Activated T-cell treated with anti-CD3 and anti-CD28 coated beads for 1 hour (primary cell): ENCODE measurements at regions not wholly inside any gene's neighbourhood (a gene's known extent, or its start where the extent isn't known, plus 50 kb on each side); places are given as distances from the start of the nearest gene placed in this dataset.

Experiments
- DNase-seq: peaks from one replicate; pipeline ENCODE4 v3.0.0-alpha.2; 2020; ENCODE audit warnings: low read depth

DNA sequence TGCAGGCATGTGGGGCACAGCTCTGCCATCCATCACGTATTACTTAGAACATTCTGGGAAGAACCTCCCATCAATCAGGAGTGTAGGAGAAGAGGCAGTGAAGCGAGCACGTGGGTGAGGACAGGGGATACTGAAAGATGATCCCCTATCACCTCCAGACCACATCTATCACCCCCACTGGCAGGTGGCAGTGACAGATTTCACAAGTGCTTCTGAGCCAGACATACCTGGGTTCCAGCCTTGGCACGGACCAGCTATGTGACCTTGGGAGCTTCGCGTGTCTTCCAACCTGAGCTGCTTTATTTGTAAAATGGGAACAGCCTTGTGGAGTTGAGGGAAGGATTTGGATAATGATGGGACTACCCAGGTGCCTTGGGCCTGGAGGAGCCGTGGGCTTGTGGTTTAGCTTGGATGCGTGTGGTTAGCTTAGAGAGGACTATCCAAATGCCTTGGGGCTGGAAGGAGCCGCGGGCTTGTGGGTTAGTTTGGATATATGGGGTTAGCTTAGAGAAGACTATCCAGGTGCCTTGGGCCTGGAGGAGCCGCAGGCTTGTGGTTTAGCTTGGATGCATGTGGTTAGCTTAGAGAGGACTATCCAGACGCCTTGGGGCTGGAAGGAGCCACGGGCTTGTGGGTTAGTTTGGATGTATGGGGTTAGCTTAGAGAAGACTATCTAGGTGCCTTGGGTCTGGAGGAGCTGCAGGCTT, 206.4 kb downstream of the ENGASE start:
- DNase-seq: no peak

DNA sequence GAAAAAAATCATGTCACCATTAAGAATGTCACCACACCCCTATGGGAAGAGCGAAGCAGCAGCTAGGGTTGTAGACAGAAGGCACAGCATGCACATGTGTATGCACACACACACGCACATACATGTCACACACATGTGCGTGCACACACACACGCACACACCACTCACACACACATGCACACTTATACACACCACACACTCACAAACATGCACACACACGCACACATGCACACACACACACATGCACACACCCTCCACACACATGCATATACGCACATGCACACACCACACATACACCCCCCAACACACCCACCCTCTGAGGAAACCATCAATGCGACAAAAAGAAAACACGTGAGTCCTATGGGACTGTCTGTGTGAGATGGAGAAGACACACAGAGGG, 205.4 kb downstream of the ENGASE start:
- no peak for DNase-seq

DNA sequence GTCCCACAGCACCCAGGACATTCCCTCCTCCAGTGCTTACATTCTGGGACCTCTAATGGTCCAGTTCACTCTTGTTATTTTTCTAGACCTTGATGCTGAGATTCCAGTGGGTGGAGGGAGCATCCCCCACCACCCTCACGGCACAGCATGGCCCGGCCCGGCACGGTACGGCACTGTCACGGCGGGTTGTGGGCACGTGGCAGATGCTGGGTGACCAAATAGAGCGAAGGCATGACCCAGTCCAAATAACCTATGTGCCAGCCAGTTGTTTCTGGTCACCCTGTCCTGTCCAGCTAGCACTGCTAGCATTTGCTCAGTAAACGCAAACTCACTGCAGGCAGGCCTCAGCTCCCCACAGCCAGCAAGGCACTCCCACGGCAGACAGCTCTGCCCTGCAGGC, 204.7 kb downstream of the ENGASE start:
- DNase-seq: no peak

DNA sequence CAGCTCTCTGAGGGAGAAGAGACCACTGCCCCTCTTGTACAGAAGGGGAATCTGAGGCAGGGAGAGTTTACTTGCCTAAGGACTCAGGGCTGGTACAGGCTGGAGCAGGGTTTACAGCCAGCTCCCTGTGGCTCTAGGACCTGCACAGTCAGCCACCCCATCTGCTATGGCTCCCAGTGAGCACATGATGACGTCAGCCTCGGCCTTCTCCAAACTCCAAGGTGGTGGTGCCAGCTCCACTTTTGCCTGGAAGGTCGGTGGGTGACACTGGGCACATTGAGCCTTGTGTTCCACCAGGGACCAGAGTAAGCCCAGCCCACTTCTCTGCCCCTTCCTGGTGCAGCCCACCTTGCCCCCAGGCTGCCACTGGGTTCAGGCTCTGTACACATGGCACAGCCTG, 202.2 kb downstream of the ENGASE start:
- no peak for DNase-seq

DNA sequence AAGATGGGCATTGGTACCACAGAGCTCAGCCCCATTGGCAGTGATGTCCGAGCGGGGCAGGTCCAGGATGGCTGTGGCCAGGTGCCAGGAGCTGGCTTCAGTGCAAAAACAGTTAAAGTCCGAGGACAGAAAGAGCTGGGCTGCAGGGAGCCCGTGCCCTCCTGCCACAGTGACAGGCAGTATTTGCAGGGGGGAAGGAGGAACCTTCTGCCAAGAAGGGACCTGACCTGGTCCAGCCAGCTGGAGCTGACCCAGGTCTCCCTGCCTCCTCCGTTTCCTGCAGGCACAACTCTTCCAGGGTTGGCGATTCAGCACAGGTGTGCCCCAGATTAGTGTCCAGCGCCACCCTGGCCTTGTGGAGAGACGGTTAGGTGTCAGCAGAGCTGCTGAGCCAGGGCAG, 199.0 kb downstream of the ENGASE start:
- DNase-seq: no peak

DNA sequence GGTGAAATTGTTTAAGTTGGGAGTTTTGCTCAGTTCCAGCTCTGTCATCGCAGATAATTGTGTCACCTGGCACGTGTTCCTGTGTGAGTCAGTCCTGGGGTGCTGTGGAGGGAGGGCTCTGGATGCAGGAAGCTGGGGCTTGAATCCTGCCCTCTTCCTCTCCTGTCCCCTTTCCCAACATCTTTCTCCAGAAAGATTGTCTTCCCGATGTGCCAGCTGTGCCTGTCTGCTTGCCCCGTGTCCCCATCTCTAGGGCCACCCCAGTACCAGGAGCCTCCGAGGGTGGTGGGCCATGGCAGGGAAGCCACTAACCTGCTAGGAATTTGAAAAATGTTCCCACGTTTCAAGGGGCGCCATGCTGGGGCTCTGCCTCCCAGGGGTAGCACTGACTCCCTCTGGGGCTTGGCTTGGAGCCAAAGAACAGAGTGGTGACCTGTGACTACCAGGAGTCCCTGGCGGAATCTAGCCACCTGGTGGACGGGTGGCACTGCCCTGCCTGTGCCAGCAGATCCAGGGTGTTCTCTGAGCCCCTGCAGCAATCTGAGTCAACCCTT, 198.1 kb downstream of the ENGASE start:
- no peak for DNase-seq

DNA sequence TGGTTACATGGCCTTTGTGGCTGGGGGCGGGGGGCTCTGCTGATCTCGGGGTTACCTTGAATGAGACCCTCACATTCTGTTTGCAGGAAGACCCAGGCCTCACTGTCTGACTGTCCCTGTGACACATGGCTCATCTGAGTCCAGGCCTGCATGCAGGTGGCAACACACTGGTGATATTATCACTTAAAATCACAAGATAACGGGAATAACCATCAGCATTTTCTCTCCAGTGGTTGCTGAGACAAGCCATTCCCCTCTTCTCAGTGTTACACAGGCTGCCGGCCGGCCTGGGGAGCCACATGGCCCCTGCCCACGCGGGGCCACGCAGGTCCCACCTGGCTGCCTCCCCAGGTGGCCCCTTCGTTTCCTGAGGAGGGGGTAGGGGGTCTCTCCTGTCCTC, 197.6 kb downstream of the ENGASE start:
- no peak for DNase-seq

DNA sequence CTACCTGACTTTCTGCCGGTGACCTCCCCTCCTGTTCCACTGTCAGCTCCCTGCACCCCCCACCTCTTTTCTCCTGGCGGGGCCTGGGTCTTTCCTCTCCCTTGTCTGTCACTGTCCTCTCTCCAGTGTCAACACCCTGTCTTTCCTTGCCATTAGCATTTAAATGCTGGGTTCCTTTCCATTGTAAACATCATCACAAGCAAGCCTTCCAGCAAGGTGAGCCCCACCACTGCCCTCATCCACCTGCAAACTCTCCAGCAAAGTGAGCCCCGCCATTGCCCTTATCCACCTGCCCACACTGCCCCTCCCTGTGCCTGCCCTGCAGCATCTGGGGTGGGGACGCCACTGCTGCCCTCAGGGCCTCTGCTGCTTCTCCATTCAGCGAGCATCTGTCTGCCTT, 195.0 kb downstream of the ENGASE start:
- DNase-seq: no peak

DNA sequence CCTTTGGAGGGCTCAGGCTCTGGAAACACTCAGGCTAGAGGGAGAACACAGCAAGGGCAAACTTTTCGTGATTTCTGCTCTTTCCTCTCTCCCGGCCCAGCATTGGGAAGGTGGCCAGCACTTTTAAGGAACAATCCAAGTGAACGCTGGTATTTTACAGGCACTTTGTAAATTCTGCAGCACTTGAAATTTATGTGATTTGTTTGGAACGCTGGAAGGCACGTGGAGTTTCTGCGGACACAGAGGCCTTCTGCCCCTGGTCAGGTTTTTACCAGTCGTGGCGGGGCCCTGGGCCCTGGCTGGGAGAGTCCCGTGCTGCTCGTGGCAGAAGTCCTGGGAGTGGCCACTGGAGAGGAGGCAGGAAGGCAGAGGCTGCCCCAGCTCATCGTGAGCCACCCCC, 188.6 kb downstream of the ENGASE start:
- no peak for DNase-seq

DNA sequence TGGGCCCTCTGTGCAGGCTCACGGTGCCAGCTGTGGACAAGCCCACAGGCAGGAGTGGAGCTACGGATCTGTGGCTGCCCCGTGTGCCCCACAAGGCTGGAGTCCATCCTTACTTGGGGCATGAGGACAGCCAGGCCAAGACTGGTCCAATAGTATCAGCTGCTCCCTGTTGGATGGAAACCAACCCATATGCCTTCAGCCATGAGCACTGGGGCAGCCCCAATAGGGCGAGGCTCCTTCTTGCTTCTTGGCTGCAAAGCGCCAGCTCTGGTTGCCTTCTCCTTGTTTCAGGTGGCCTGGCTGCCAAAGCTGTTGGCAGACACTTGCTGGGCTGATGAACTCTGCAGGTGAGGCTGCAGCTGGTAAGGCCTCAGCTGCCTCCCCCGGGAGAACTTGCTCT, 188.0 kb downstream of the ENGASE start:
- DNase-seq: no peak

DNA sequence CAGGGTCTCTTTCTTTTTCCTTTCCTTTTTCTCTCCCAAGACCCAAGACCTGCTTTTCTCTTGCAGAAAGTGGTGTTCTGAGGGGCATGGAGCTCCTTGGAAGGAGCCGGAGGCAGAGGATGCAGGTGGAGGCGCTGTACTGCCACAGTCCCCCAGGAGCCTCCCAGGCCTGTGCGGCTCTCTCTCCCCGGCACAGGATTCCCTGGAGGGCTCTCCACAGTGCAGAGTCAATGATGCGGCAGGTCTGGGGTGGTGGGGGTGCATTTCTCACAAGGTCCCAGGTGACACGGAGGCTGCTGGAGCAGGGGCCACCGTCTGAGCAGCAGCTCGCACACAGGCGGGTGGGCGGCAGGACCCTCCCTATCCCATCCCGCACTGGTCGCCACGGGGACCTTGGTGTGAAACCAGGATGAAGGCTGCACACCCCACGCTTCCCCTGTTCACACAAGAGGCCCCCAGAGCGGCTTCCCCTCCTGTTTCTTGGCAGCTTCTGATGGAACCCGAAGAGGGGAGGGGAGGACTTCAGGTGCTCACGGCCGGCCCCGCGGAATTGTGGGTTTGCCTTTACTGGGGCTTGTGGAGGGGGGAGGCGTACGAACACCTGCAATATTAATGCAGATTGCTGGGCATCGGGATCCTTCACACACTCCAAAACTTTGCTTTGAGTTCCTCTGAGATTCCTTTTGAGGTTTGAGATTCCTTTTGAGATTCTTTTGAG, 186.9 kb downstream of the ENGASE start:
- DNase-seq: no peak

DNA sequence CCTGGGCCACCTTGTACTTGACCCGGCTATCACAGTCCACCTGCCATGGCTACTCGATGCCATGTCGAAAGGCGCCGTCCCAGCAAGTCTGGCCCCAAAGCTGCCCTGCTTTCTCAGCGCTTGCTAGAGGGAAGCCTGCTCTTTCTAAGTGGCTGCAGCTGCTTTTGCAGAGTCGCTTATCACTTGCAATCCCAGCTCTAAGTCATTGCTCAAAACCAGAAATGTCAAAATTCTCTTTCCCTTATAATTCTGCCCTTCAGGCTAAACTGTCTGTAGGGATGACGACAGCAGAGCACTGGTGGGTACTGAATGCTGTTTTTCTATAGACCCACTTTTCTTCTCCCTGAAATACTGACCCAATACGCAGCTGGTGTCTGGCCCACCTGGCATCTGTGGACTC, 184.2 kb downstream of the ENGASE start:
- no peak for DNase-seq

DNA sequence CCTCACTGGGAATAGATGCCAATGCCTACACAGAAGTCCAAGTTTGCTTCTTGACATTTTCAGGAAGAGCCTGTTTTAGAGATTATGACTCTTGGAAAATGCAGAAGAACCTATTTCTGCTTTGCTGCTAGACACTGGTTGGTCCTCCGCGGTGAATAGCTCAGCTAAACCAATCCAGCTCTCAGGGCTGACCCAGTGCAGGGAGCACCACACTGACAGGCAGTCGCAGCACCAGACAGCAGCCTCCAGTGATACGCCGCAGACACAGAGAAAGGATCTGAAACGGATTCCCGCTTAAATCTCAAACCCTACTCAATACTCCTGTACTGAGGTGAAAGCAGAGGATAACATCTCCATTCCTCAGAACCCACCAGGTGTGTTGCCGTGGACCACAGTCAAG, 183.4 kb downstream of the ENGASE start:
- DNase-seq: no peak

DNA sequence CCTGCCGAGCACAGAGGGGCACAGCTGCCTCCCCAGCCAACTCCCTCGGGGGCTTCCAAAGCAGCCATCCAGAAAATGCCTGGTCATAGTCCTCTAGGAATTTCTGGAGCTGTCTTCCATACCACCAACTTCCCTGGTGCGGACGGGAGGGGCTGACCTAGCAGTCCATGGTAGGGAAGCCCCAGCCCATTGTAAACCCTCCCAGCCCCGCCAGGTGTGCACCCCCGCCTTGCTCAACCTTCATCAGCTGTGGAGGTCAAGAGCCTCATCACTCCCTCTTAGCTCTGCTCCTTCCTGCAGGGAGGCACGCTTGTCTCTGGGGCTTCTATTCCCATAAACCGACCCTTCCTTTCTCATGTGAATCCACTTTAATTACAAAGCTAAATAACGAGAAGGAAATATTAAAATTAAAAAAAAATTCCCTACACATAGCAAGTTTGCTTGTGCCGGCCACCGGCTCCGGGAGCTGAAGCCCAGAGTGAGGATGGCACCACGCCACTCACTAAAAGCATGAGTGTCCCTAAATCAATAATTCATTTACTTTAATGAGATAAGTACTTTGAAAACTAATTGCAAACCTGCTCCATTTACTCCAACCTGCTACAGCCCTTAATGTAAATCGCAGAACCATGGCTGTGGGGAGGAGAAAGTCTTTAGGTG, 181.4 kb downstream of the ENGASE start:
- no peak for DNase-seq

DNA sequence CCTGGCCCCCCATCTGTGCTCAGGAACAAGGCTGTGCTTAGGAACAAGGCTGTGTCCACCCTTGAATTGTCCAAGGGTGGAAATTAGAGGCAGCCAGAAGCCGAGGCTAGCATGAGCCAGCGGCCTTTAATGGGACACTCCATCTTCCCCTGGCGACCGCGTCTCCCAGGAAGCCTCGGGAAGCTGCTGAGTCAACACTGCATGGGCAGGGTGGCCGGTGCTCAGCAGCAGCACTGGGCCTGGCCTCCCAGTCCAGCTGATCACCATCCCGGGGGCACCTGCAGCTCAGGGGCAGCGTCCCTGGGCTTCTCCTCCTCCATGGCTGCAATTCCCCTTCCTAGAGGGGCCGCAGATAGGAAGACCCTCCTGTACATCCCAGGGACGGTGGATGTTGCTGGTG, 180.8 kb downstream of the ENGASE start:
- DNase-seq: no peak

DNA sequence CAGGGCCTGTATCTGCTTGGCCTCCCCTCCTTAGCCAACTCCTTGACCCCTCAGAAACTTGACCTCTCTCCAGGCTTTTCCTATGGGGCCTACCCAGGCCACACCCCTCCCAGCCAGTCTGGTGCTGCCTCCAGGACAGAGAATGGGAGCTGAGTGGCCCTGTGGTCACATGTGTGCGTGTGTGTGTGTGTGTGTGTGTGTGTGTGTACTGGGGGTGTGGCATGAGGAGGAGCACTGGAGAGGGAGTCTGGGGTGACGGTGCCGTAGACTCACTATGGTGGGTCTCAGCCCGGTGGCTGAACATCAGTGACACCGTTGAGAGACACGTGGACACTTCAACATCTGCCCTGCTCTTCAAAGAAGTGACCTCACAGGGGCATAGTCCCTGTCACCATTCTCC, 180.4 kb downstream of the ENGASE start:
- DNase-seq: no peak

DNA sequence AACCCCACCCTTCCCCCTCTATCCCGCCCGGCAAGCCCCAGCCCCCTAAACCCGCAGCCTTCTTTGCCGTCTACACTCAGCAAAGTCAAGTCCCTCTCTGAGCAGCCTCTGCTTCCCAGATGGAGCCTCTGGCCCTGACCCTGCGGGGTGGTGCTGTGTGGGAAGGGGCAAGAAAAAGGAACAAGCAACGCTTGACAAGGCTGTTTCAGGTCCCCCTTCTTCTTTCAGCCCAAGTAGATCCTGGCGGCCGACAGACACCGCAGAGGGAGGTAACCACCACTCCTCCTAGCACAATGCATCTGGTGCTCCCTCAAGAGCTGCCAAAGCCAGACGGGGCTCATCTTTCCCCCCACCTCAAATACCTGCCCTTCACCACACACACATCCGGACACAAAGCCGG, 178.3 kb downstream of the ENGASE start:
- no peak for DNase-seq

DNA sequence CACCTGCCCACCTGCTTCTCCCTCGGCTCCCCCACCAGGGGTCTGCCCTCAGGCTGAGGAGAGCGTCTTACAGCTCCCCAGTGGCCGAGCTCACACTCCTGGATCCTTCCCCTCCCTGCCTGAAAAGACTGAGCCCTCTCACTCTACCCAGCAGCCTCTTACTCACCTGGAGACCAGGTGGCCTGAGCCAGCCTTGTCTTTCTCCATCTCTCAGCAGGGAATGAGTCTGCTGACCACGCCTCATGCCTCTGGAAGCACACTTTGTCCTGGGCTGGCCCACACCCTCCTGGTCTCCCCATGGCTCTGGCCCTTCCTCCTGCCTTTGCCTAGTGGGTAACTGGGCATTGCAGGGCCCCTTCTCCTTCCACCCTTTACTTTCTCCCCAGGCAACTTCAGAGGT, 177.2 kb downstream of the ENGASE start:
- no peak for DNase-seq

DNA sequence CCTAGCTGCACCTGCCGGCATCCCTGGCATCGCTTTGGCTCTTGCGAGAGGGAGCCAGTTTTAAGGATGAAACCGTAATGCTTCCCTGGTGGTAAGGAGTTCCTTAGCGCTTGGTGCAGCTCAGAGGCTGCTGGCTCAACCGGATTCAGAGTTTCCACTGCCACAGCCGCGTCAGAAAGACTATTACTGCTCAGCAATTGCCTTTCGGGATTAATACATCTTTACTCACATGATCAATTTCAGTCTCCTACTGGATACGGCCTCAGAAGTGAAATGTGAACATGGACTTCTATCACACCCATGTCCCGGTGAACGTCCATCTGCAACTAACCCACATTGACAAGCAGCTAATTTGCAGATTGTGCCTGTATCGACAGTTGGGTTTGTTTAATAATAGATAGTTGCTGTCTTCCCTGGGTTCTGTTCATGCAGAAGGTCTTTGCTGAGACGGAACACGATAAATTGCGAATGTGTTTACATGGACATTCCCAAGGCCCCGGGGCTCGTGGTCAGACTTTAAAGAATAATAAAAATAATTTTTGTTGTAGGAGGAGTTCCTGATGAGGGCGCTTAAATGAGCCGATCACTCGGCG, 175.4 kb downstream of the ENGASE start:
- DNase-seq: no peak

DNA sequence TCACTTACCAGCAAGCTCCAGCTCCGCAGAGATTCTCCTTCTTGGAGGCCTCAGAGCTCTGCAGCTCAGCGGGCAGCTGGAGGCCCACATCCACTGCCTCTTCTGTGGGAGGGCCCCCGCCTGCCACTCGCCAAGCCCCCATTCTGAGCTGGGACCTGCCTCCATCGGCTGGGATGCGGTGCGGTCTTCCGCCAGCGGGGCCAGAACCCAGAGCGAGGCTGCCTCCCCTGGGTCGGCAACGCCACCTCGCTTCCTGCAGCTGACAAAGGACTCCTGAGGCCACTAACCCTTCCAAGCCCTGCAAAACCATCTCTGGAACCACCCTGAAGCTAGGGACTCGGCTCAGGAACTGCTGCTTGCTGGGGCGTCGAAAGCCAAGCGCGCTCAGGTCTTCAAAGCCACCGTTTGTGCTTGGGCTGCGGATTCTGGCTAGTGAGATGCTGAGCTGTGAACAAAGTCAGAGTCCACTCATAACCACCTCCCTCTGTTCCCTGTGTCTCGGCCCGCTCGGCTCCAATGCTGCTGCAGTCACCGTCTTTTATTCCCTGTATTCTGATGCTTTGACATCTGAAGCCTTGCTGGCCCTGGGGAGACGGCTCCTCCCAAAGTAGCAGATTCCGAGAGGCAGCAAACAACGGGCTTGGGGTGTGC, 174.3 kb downstream of the ENGASE start:
- DNase-seq: no peak

DNA sequence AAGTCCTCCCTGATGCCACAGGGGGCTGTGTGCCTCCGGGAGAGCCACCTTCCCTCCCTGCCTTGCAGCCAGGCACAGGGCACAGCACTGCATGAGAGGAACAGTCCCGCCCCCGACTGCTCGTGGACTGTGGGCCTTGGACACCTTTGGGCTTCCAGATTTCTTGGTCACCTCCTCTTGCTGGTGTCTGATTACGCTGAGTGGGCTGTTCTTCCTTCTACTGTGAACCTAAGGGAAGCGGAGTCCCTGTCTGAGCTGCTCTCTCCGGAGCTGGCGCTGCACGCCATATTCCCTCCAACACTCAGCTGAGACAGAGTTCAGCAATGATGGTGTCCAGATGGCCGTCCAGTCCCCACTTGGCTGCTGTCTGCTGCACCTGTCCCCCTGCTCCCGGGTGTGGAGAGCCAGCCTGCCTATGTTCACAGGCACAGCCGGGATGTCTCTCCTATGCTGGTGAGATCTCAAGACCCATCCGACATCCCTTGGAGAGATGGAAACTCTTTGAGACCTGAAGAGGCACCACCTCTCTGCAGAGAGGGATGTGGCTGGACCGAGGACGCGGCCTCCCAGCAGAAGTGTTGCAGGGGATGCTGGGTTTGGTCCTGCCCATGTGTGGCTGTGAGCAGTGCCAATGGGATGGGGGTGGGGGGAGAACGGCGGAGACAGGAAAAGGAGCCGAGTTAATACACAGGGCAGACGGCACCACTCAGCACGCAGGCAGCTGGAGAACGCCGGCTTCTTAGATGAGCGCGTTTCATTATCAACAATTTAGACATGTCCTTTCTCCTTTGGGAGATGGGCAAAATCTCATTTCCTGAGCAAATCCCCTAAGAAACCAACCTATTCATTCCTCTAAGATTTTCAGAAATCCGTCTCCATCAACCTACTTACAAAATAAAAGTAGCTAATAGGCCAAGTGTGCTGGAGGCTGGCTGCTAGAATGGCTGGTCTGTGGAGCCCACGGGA, 171.9 kb downstream of the ENGASE start:
- DNase-seq: no peak
